GM19025 (cell line): ENCODE measurements at regions not wholly inside any gene's neighbourhood (a gene's known extent, or its start where the extent isn't known, plus 50 kb on each side); places are given as distances from the start of the nearest gene placed in this dataset.
"Not testable (repeated sequence)": the region's sequence is repeated elsewhere in the genome, so short reads cannot be mapped to it uniquely, and the experiment has no call there.

Experiments used
- ATAC-seq: cut with Tn5 transposase; IDR thresholded peaks from one replicate; pipeline ENCODE4 v1.9.1; 2021; ENCODE audit warnings: mild to moderate bottlenecking, low read depth, moderate library complexity; ENCODE audit not compliant: unreplicated experiment

DNA sequence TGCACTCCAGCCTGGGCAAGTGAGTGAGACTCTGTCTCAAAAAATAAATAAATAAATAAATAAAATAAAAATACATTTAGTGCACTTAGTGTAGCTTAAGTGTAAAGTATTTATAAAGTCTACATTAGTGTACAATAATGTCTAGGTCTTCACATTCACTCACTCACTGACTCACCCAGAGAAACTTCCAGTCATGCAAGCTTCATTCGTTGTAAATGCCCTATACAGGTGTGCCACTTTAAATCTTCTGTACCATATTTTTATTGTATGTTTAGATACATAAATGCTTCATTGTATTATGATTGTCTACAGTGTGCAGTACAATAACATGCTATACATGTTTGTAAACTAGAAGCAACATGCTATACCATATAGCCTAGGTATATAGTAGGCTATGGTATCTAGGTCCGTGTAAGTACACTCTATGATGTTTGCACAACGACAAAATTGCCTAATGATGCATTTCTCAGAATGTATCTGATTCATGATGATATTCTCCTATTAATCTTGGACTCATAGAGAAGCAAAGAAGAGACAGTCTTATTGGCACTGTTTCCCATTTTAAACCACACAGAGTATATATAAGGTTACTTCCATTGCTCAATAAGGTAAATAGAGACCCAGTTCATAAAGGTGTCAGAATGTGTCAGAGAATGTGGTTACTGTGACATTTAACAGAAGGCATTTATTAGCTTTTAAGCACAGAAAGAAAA lies 1314.9 kb downstream of the CDH11 start:
- ATAC-seq: no peak

DNA sequence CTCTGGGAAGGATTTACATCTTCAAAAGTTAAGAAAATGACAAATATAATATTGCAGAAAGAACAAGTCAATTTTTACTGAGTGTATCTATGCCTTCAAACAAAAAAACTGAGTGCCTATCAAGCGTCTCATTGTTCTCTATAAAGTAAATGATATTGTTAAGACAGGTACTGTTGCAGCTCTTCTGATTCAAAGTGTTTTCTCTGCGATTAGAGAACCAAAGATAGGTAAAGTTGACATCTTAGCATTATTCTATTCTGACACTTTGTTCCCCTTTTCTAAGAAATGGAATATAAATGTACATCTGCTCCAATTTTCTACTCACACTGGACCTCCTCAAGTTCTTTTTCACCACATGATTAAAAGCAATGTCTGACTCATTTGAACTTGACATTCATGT lies 1317.7 kb downstream of the CDH11 start:
- ATAC-seq: no peak

DNA sequence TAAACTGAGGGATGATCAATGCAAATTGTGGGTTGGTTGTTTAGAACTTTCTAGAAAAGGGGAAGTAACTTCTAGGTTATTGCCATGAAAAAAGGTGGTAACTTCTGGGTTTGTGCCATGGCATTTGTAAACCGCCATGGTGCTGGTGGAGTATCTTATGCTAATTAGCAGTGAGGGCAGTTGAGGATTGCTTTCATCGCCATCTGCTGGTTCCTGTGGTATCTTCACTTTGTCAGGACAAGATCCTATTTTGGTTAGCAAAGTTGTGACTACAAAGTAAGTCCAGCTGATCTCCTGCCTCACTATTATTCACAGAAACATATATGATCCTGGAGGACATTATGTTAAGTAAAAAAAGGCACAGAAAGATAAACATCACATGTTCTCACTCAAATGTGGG lies 1332.3 kb downstream of the CDH11 start:
- ATAC-seq: no peak

DNA sequence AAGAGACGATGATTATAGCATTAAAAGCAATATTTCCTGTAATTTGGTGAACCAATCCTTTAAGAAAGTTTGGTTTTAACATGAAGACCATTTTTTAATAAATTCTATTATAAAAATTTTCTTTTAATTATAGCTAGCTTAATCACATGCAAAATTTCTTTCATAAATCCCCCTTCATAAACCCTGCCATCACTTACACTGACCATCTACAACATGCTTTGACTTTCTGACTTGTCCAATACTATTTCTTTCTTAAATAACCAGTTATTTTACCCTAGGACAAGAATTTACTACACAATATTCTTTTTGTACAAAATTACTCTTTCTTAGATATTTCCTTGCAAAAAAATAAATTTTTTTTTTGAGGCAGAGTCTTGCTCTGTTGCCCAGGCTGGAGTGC lies 1334.8 kb downstream of the CDH11 start:
- ATAC-seq: no peak

DNA sequence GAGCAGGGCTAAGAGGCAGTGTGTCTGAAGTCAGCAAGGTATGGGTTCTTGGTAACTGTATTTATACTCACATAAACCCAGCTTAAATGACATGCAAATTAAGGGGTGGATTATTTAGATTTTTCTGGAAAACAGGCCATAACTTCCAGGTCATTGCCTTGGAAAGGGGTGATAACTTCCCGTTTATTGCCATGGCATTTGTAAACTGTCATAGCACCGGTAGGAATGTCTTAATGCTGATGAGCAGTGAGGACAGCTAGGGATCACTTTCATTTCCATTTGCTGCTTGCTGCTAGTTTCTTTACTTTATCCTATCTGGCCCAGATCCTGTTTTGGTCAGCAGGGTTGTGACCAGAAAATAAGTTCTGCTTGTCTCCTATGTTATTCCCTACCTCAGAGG lies 1336.7 kb downstream of the CDH11 start:
- ATAC-seq: no peak

DNA sequence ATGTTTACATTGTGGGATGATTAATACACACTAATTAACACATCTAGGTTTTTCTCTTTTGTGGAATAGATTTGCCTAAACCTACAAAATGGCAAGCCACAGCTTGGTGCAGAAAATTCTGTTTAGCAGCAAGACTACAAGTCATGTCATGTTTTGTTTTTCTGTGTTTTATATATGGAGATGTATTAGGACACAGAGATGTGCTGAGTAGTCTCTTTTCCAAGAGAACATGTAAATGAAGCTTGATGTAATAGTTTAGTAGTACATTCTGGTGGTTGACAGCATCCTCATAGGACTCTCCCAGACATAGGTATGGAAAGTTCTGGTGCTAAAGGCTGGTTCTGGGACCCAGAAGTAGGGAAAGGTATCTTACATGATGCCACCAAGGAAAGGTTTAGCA lies 1345.4 kb downstream of the CDH11 start:
- ATAC-seq: no peak

DNA sequence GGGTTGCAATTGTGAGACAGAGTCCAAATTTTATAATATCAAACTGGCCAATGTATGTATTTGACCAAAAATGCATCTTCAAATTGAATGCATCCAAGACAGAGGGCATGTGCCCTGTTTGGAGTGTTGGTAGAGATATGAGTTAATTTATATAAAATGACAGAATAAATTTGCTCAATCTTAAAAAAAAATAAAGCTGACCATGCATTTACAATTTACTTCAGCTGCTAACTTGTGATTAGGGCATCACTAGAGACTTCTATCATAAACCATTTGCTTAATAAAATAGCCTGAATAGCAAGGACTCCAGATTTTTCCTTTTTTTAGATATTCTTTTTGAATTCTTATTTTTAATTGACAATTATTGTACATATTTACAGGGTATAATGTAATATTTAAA lies 1345.8 kb downstream of the CDH11 start:
- no peak for ATAC-seq

DNA sequence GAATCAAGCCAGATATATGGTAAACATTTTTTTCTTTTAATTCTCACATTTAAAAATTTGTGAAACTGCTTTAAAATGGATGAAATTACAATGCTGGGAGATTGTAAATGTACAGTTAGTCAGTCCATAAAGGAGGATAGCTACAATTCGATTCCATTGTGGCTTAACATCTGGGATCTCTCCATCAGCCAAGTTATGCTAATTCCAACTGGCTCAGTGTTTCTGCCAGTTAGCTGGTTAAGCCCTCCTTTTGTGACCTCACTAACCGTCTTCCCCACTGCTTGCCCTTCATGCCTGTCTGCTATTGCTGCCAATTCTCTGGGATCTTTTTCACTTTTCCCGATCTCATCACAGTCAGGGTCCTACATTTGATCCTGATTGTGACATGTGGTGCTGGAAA lies 1347.6 kb downstream of the CDH11 start:
- no peak for ATAC-seq

DNA sequence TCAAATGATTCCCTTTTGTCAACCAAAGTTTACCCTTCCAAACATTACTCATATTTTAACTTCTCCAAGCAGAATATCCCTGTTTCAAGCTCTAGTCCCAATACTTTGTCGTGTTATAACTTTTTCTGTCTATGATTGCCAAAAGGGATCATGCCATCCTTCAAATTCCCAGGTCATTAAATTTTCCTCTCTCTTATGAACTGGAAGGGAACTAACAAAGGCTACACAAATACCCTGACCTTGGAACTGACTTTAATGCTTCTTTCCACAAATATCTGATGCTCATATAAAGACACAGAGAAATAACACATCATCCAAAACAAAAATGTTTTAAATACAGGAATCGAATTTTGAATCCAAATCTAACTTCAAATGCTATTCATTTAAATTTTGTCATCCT lies 1352.7 kb downstream of the CDH11 start:
- ATAC-seq: no peak

DNA sequence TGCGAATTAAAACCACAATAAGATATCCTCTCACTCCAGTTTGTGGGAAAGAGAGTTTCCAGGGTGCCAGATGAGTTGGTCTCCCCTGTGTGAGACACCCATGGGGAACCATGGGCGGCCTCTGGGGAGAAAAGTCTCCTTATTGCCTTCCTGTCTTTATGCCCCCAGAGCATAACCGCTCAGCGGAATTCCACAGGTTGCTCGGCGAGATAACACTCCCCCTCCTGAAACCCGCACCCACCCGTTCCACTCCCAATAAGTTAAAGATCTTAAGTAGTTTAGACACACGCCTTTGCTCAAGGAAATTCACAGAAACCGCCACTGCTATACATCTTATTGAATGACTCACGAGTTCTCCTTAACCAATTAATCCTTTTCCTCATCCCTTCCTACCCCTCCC lies 1361.6 kb downstream of the CDH11 start:
- ATAC-seq: not testable (repeated sequence)

DNA sequence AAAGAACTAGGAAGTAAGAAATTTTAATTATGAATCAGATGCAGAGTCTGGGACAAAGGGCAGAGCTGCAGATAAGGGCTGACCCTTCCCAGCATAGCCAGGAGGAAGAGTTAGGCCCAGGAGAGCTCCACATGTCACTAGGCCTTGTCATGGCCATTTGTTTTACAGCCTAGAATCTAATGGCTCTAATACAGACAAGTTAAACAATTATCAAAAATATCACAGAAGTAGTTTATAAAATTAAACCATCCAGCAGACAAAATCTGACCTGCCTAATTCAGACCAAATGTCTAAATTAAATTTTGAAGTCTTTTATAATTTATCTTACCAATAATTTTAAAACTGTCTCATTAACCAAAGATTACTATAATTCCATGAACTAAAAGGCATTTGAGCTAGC lies 1369.5 kb downstream of the CDH11 start:
- no peak for ATAC-seq

DNA sequence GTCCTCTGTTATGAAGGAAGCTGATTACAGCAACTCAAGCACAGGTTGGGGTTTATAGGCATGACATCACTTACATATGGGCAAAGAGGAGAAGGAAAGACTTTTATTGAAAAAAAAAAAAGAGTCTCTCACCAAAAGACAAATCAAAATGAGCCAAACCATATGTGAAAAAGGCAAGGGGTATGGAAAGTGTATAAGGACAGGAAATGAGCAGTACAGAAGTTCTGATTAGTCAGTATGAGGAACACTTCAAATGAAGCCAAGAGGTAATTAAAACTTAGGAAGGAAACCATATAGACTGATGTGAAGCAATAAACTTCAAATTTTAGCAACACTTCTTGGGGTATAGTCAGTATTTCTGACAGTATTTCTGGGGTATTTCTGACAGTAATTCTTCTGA lies 1372.6 kb downstream of the CDH11 start:
- ATAC-seq: no peak

DNA sequence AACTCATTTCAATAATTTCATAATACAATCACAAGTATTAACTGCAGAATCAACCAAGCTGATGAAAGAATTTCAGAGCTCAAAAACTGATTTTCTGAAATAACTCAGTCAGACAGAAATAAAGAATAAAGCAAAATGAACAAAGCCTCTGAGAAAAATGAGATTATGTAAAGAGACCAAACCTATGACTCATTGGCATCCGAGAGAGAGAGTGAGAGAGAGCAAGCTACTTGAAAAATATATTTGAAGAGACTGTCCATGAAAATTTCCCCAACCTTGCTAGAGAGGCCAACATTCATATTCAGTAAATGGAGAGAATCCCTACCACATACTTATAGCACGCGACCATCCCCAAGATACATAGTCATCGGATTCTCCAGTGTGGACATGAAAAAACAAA lies 1376.4 kb downstream of the CDH11 start:
- no peak for ATAC-seq

DNA sequence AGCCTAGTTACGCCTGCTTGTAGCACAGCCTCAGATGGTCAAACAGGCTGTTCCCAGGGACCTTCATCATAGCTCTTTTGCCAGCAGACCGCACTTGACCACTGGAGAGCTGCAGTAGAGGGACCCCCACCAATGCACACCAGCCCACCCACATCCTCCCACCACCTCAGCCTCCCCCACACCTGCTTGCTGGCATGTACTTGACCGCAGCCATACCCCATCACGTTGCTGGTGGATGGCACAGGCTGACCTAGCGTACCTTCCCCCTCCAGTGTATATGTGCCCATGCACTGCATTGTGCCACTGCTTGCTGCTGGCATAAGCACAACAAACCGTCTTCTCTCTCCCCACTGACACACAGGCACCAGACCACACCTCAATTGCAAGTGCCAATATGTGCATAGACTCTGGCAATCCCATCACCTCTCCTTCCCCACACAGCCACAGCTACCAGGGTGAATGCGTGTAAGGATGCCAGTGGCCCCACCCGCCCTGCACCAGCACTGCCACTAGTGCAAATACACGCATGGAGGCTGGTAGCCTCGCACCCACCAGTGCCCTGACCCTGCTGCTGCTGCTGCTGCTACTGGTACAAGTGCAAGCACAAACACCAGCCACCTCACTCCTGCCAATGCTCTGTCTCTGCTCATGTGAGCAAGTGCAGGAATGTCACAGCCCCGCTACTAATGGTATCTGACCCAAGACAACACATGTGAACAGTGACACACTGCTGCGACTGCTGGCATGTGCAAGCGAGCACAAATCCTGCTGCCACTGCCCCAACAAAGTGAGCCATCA lies 1377.6 kb downstream of the CDH11 start:
- no peak for ATAC-seq

DNA sequence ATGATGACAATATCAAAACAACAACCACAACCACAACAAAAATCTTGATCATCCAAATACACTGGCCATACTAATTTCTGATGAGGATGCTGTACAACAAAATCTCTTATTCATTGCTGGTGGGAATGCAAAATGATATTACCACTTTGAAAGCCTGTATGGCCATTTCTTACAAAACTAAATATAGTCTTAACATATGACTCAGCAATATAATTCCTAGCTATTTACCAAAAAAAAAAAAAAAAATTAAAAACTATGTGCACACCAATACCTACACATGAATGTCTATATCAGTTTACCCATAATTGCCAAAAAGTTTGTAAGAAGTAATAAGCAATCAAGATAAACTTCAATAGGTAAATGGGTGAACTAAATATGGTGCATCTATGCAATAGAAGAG lies 1379.7 kb downstream of the CDH11 start:
- no peak for ATAC-seq

DNA sequence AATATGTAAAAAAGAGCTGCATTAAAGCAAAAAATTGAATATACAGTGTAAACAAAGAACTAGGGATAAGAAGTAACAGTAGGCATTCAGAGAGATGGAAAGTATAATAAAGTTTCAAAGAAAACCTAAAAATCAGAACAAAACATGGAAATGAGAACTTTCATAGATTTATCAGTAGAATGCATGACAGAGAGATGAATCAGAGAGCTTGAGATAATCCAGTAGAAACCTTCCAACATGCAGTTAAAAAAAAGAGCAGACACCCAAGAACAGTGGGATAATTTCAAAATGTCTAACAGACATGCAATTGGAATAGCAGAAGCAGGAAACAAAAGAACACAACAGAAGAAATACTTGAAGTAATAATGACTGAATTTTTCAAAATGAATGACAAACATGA lies 1384.2 kb downstream of the CDH11 start:
- no peak for ATAC-seq

DNA sequence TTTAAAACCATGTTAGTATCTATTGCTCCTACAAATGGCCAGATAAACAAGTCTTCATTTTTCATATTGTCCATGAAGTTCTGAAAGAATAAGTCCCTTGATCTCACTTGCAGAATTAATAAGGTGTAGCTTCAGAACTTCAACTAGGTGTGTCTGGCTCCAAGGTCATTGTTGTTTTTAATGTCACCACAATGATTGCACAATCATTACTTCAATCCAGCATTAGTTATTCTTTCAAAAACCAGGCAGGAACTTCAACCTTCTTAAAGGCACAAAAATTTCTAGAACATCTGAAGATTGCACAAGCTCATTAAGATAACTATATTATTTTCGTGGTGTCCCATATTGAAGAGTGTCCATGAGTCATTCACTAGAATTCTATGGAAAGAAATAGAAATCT lies 1386.4 kb downstream of the CDH11 start:
- no peak for ATAC-seq

DNA sequence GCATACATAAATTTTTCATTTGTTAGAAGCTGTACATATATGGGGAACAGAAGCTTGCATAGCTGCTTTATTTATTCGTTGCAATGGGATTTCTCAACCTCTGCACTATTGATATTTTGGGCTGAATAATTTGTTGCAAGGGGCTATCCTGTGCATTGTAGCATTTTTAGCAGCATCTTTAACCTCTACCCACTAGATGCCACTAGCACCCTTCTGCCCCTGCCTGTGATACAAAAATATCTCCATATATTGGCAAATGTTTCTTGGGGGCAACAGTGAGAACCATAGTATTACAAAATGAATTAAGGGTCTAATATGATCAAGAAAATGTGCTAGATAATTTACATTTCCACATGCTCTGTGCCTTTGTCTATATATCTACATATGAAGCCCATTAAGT lies 1401.0 kb downstream of the CDH11 start:
- no peak for ATAC-seq

DNA sequence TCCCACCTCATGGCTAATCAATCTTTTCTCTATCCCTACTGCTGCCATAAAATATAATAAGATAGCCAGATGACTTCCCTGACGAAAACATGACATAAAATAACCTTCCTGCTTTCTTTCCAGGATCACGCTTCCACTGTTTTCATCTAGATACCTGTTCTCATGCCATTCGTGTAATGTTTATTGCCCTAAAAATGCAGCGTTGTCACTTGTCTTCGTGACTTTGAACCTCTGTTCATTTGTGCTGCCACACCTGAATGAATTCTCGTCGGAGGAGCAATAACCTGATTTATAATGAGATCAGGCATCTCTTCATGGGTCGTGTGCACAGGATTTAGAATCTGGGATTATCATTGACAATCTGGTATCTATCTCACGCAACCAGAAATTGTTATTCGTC lies 1401.9 kb downstream of the CDH11 start:
- ATAC-seq: no peak

DNA sequence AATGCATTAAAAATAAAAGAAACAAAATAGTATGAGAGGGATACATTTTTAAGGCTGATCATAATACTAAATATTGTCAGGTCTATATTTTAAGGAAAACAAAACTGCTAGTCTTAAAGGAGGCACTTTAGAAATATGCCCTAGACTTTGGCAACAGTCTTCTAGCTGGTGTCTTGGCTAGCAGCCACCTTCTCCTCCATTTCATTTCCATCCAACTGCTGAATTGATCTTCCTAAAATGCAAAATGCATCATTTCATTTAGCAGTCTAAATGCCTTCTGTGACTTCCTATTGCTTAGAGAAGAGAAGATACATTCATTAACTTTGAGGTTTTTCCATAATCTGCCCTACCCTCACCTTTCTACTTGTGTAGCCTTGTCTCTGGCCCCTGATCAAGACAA lies 1404.1 kb downstream of the CDH11 start:
- no peak for ATAC-seq

DNA sequence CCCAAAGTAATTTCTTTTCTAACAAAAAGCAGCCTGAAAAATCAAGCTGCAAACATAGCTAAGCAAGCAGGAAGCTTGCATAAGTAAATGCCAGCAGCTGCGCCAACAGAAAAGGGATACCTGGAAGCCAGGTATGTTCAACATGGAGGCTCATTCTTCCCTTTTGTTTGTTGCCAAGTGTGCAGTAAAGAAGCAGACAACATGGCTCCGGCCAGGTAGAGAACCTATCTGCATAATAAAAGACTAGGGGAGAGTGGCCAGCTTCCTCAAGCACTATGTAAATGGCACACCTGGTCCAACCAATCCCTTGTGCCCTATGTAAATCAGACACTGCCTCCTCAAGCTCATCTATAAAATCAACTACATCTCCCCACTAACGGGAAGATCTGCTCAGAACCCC lies 1407.0 kb downstream of the CDH11 start:
- ATAC-seq: no peak

DNA sequence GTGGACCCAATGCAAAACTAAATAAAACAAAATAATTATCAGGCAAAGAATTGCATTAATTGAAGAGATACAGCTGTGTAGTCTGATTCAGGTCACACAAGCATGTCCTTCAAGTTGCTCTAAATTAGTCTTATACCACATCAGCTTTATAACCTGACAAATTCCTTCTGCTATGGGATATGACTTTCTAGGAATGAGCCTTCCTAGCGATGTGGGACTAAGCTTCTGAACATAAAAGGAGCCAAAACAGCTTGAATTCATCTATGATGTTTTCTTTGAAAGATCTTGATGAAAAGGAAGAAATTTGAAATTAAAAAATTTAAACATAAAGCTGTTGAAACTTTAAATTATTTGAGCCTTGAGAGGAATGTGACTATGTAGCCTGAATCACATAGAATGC lies 1409.1 kb downstream of the CDH11 start:
- no peak for ATAC-seq
